ENCODE measurements at regions not wholly inside any gene's neighbourhood (a gene's known extent, or its start where the extent isn't known, plus 50 kb on each side); places are given as distances from the start of the nearest gene placed in this dataset.

DNA sequence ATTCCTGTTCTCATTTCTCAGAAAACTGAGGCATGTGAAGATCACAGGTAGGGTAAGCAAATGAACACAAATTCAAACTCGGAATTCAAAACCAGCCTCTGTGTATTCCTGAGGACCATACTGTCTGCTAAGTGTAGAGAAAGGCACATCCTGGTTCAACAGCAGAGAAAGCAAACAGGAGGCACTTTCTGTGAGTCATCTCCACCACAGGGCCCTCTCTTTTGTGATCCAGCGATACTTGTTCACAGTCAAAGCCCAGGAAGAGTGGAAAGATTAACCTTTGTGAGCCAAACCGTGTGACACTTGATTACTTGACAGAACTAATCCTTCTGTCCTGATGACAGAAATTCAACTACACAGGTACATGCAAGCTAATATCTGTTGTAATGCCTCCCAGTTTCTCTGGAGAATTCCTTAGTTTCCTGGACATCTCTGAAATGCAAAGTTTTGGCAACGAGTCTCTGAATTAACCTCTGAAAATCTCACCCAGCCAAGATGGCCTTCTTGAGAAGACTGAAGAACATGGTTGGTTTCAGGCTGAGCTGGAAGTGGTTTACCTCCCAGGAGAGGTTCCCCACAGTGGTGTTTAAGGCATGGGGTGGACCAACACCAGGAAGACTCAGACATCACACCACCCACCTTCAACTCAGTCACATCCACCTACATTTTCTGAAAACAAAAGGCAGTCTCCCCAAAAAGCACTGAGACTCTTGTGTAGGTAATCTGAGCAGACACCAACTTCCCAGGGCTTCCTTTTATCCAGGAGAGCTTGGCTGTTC lies 98.2 kb upstream of the ERG start:
- POLR2A ChIA-PET: no interaction called here
- SMC1A ChIA-PET (ENCODE audit: uncharacterized antibody, unreplicated experiment): no interaction called here
- TF ChIP-seq SIX5 (IDR thresholded peaks at IDR 0.05; ENCODE audit: low read depth, low read length, severe bottlenecking): no peak
- no peak for TF ChIP-seq RBBP5 (conservative IDR thresholded peaks at IDR 0.05)
- no peak for TF ChIP-seq ZNF24 (IDR thresholded peaks at IDR 0.05)
- no peak for TF ChIP-seq NRF1 (conservative IDR thresholded peaks at IDR 0.05; ENCODE audit: low read depth, low read length)
- TF ChIP-seq, protein P1, sequence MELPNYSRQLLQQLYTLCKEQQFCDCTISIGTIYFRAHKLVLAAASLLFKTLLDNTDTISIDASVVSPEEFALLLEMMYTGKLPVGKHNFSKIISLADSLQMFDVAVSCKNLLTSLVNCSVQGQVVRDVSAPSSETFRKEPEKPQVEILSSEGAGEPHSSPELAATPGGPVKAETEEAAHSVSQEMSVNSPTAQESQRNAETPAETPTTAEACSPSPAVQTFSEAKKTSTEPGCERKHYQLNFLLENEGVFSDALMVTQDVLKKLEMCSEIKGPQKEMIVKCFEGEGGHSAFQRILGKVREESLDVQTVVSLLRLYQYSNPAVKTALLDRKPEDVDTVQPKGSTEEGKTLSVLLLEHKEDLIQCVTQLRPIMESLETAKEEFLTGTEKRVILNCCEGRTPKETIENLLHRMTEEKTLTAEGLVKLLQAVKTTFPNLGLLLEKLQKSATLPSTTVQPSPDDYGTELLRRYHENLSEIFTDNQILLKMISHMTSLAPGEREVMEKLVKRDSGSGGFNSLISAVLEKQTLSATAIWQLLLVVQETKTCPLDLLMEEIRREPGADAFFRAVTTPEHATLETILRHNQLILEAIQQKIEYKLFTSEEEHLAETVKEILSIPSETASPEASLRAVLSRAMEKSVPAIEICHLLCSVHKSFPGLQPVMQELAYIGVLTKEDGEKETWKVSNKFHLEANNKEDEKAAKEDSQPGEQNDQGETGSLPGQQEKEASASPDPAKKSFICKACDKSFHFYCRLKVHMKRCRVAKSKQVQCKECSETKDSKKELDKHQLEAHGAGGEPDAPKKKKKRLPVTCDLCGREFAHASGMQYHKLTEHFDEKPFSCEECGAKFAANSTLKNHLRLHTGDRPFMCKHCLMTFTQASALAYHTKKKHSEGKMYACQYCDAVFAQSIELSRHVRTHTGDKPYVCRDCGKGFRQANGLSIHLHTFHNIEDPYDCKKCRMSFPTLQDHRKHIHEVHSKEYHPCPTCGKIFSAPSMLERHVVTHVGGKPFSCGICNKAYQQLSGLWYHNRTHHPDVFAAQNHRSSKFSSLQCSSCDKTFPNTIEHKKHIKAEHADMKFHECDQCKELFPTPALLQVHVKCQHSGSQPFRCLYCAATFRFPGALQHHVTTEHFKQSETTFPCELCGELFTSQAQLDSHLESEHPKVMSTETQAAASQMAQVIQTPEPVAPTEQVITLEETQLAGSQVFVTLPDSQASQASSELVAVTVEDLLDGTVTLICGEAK (IDR thresholded peaks at IDR 0.05; ENCODE audit: borderline replicate concordance): no peak
- TF ChIP-seq, protein P2, sequence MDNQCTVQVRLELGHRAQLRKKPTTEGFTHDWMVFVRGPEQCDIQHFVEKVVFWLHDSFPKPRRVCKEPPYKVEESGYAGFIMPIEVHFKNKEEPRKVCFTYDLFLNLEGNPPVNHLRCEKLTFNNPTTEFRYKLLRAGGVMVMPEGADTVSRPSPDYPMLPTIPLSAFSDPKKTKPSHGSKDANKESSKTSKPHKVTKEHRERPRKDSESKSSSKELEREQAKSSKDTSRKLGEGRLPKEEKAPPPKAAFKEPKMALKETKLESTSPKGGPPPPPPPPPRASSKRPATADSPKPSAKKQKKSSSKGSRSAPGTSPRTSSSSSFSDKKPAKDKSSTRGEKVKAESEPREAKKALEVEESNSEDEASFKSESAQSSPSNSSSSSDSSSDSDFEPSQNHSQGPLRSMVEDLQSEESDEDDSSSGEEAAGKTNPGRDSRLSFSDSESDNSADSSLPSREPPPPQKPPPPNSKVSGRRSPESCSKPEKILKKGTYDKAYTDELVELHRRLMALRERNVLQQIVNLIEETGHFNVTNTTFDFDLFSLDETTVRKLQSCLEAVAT (IDR thresholded peaks at IDR 0.05): no peak
- TF ChIP-seq, protein P3, sequence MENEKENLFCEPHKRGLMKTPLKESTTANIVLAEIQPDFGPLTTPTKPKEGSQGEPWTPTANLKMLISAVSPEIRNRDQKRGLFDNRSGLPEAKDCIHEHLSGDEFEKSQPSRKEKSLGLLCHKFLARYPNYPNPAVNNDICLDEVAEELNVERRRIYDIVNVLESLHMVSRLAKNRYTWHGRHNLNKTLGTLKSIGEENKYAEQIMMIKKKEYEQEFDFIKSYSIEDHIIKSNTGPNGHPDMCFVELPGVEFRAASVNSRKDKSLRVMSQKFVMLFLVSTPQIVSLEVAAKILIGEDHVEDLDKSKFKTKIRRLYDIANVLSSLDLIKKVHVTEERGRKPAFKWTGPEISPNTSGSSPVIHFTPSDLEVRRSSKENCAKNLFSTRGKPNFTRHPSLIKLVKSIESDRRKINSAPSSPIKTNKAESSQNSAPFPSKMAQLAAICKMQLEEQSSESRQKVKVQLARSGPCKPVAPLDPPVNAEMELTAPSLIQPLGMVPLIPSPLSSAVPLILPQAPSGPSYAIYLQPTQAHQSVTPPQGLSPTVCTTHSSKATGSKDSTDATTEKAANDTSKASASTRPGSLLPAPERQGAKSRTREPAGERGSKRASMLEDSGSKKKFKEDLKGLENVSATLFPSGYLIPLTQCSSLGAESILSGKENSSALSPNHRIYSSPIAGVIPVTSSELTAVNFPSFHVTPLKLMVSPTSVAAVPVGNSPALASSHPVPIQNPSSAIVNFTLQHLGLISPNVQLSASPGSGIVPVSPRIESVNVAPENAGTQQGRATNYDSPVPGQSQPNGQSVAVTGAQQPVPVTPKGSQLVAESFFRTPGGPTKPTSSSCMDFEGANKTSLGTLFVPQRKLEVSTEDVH (IDR thresholded peaks at IDR 0.05; ENCODE audit: low read depth, partially characterized antibody): no peak
- no peak for TF ChIP-seq SREBF2 (IDR thresholded peaks at IDR 0.05; ENCODE audit: low read length)
- no peak for TF ChIP-seq HDAC2 (IDR thresholded peaks at IDR 0.05)
- no peak for TF ChIP-seq RELA (IDR thresholded peaks at IDR 0.05; ENCODE audit: borderline replicate concordance, partially characterized antibody)
- no peak for TF ChIP-seq EED (IDR thresholded peaks at IDR 0.05; ENCODE audit: low read depth)
- no peak for TF ChIP-seq CHD4 (IDR thresholded peaks at IDR 0.05)
- TF ChIP-seq PML (IDR thresholded peaks at IDR 0.05; ENCODE audit: low read length): no peak
- TF ChIP-seq RFX5 (IDR thresholded peaks at IDR 0.05; ENCODE audit: low read depth, low read length): no peak
- no peaks in the 10 kb centered on the region for H3K9me3 ChIP-seq (replicated peaks; ENCODE audit: control insufficient read depth, insufficient read depth, low read length)
- RAD21 ChIA-PET (ENCODE audit: unreplicated experiment): no interaction called here
- no peak overlapping the region for H2AFZ ChIP-seq (ENCODE audit: control insufficient read depth, low read depth, low read length)
- no peak overlapping the region for H3K4me2 ChIP-seq (ENCODE audit: control insufficient read depth, insufficient read depth)
- FAIRE-seq (no peak), DNase-seq (ENCODE audit: low read depth, low spot score) (no peak), ATAC-seq (no peak)
- H3K9ac ChIP-seq (ENCODE audit: control insufficient read depth, insufficient read depth, low read length): no peak overlapping the region
- no peaks in the 10 kb centered on the region for H4K20me1 ChIP-seq (ENCODE audit: control insufficient read depth, insufficient read depth)
- H3K79me2 ChIP-seq (ENCODE audit: control insufficient read depth, insufficient read depth, low read length): no peaks in the 10 kb centered on the region
- H3K36me3 ChIP-seq (ENCODE audit: control insufficient read depth in 2 of 2, insufficient read depth in 2 of 2, low read length in 1 of 2): no peaks in the 10 kb centered on the region
- BruUV-seq (replicated peaks): no TSS peak
- intact Hi-C loops (cut with micrococcal nuclease; ENCODE audit: unreplicated experiment): no loop called here
- no peak overlapping the region for H3K4me3 ChIP-seq
- in situ Hi-C loops (cut with MboI): no loop called here
- peaks cover 0 to 2% of the 10 kb centered on the region in 2 experiments; a peak in 1 of 4 replicates for H3K27me3 ChIP-seq (replicated peaks in 1 of 2; ENCODE audit: control insufficient read depth in 2 of 2, insufficient read depth in 2 of 2, low read length in 1 of 2)
- WGBS (ENCODE audit: insufficient coverage, insufficient replicate concordance, low lambda C conversion rate, missing lambda C conversion rate): 2% methylated on average over 4 of the region's 4 CpGs
- H3K27ac ChIP-seq (ENCODE audit: control insufficient read depth, insufficient read depth): no peak overlapping the region
- H3K4me1 ChIP-seq (ENCODE audit: control insufficient read depth, insufficient read depth, low read length): no peaks in the 10 kb centered on the region
- CTCF ChIA-PET: no interaction called here
